ENCODE measurements at regions not wholly inside any gene's neighbourhood (a gene's known extent, or its start where the extent isn't known, plus 50 kb on each side); places are given as distances from the start of the nearest gene placed in this dataset.

DNA sequence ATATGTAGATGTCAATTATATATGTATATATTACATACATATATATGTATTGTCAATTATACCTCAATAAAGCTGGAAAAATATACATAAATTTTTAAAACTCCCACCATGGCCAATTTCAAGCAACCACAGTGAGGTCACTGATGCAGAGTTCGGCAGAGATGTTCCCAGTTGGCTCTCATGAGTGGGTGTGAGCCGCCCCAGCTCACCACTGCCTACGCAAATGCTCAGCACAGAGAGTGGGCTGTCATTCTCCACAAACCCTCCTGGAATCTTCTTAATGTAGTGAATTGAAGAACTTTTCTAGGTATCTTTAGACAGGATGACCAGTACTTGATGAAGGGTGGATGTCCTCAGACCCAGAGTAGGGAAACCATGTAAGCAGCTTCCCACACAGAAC is 96.6 kb upstream of the TMEM45B start:
- intact Hi-C loops (cut with DNase I) = no loop called here
- no peak for DNase-seq (ENCODE audit: low spot score)

GRCh38 chr11:129720156-129720555 is 95.5 kb upstream of the TMEM45B start:
- DNase-seq (ENCODE audit: low spot score) = peak; percentile 30
- intact Hi-C loops (cut with DNase I) = no loop called here

DNA sequence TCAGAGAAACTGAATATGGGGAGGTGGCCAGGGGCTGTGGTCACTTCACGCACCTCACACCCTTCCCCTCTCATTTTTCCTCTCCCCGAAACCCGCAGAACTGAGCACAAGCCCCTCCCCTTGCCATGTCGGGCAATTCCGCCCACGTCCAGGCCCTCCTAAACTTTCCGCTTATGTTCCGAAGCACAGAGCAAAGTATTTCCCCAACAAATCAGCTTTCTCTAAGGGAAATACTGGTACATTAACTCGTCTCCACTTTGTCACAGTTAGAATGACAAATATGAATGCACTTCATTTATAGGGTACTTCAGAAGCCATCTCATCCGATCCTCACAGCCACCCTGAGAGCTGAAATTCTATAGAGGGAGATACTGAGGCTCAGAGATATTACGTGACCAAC is 94.7 kb upstream of the TMEM45B start:
- peak; percentile 64 for DNase-seq (ENCODE audit: low spot score)
- intact Hi-C loops (cut with DNase I) = no loop called here

GRCh38 chr11:129721685-129722084 is 94.0 kb upstream of the TMEM45B start:
- intact Hi-C loops (cut with DNase I) = no loop called here
- DNase-seq (ENCODE audit: low spot score) = peak; percentile 38

GRCh38 chr11:129722529-129722928 is 93.1 kb upstream of the TMEM45B start:
- intact Hi-C loops (cut with DNase I) = no loop called here
- peak; percentile 43 for DNase-seq (ENCODE audit: low spot score)

GRCh38 chr11:129723146-129723760 is 92.4 kb upstream of the TMEM45B start:
- peak; percentile 67 for DNase-seq (ENCODE audit: low spot score)
- intact Hi-C loops (cut with DNase I) = no loop called here

DNA sequence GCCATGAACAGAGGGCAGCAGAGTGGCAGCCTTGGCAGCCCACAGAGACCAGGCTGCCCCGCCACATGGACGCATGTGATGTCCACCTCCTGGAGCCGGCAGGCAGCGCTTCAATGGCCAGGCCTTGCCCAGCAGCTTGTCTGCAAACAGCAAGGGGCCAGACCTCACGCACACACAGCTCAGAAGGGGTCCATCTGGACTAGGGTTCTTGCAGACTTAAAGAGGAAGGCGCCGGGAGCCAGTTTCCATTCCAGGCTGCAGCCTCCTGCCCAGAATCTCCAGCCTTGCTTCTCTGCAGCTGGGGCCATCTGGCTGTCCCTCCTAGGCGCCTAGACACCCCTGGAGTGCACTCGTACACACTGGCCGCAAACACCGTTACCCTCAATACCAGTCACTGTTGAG is 91.9 kb upstream of the TMEM45B start:
- intact Hi-C loops (cut with DNase I) = no loop called here
- peak; percentile 58 for DNase-seq (ENCODE audit: low spot score)

- intact Hi-C loops (cut with DNase I) = no loop called here
- DNase-seq (ENCODE audit: low spot score) = no peak
These were observed 90.8 kb upstream of the TMEM45B start for GRCh38 chr11:129724866-129725265.

GRCh38 chr11:129726179-129726578 is 89.5 kb upstream of the TMEM45B start:
- DNase-seq (ENCODE audit: low spot score) = no peak
- intact Hi-C loops (cut with DNase I) = no loop called here

GRCh38 chr11:129728581-129728980 is 87.1 kb upstream of the TMEM45B start:
- DNase-seq (ENCODE audit: low spot score) = no peak
- intact Hi-C loops (cut with DNase I) = no loop called here

DNA sequence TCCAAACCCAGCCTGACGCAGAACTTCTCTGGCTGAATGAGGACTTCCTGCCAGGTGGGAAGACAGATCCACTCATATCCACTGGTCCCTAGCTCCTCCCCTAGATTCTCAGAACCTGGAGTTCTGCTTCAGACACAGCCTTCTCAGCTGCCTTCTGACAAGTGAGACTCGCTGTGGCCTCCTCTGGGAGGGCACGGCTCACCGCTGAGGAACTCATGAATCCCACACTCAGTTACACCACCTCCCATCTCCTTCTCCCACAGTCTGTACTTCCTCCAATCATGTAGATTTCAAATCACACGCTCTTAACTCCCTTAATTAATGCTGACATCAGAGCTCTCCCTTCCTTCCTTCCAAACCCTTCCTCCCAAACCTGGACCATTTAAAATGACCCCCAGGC is 86.4 kb upstream of the TMEM45B start:
- intact Hi-C loops (cut with DNase I) = no loop called here
- DNase-seq (ENCODE audit: low spot score) = peak; percentile 28

GRCh38 chr11:129729823-129730222 is 85.8 kb upstream of the TMEM45B start:
- intact Hi-C loops (cut with DNase I) = no loop called here
- no peak for DNase-seq (ENCODE audit: low spot score)

DNA sequence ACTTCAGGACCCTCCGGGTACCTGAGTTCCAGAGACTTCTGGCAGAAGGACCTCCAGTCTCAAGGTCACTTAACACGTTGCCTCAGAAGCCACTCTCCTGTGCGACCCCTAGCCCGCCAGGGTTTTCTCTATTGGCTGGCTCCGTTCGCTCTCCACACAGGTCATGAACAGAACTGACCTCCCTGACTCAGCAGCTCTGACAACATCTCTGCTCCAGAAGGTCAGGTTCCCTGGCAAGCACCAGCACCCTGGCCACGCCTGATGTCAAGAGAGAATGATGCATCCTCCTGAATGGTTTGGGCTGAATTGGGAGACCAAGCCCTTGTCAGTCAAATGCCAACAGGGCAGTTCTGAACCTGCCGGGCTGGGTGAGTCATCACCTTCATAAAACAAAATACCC is 84.3 kb upstream of the TMEM45B start:
- intact Hi-C loops (cut with DNase I) = no loop called here
- no peak for DNase-seq (ENCODE audit: low spot score)

DNA sequence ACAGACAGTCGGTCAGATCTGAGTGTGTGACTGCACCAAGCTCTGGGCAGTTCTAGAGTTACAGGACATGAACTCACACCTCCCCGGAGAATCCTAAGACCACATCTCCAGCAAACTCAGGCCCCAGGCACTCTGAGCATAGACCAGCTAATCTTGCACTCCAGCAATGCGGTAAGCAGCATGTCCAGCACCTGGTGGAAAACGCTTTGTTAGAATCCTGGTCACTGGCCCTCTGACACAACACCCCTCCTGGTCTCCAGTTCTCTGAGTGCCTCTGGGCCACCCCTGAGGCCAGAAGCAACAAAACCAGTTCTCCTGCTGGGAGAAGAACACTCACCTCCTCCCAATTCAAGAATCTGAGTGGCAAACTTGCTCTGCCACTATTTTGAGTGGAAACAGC is 82.7 kb upstream of the TMEM45B start:
- intact Hi-C loops (cut with DNase I) = no loop called here
- no peak for DNase-seq (ENCODE audit: low spot score)

DNA sequence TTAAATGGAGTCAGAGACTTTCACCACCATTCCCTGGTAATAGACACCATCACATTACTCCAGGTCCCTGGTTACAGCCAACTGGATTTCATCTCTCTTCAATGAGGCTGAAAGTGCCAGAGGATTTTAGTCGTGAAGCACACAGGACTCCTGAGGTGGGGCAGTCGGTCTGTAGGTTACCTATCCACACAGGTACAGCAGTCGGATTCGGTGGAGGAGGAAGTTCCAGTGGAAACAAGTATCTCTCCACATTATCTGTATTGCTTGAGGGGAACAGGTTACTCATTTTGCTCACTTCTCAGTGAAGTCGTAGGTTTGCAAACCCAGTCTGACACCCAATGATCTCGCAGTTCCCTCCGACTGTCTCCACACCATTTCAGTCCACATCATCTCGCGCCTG is 82.3 kb upstream of the TMEM45B start:
- no peak for DNase-seq (ENCODE audit: low spot score)
- intact Hi-C loops (cut with DNase I) = no loop called here

DNA sequence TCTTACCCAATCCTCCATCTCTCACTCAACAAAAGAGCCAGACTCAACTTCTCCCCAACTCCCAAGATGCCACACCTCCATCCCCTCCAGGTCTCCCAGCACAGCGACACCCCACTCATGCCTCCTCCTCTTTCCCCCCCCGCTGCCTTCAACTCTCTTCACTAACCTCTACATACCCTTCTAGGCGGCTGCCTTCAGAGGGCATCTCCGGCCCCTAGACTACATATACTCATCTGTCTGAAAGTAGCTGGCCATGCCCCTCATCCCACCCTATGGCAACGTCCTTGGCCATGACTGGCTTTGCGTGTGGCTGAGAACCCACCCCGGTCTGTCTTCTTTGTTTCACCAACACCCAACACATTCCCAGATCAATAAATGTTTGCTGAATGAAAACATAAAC is 81.7 kb upstream of the TMEM45B start:
- intact Hi-C loops (cut with DNase I) = no loop called here
- DNase-seq (ENCODE audit: low spot score) = no peak

- intact Hi-C loops (cut with DNase I) = loop anchor here in 1 of 2 donors (5.0 kb wide), 1 partner anchor 803 kb away; no protein-coding TSS in a partner anchor
- no peak for DNase-seq (ENCODE audit: low spot score)
These were observed 81.0 kb upstream of the TMEM45B start for GRCh38 chr11:129734654-129735053.

DNA sequence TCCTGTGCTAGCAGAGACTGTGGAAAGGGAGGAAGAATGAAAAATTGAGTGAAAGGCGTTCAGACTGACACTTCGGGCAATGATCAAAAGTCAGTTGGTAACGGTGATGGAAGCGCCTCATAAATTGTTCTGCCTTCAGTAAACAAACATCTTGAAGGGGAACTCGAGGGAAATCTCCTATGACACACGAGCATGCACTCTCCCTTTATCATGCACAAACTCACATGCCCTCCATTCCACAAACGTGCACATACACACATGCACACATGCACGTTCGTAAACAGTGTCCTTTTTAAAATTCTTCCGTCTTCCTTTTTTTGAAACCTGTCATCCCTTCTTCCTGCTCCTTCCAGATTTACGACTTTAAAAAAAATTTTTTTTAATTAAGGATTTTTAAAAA is 77.8 kb upstream of the TMEM45B start:
- intact Hi-C loops (cut with DNase I) = loop anchor here in 1 of 2 donors (5.0 kb wide), 1 partner anchor 799 kb away; no protein-coding TSS in a partner anchor
- no peak for DNase-seq (ENCODE audit: low spot score)

DNA sequence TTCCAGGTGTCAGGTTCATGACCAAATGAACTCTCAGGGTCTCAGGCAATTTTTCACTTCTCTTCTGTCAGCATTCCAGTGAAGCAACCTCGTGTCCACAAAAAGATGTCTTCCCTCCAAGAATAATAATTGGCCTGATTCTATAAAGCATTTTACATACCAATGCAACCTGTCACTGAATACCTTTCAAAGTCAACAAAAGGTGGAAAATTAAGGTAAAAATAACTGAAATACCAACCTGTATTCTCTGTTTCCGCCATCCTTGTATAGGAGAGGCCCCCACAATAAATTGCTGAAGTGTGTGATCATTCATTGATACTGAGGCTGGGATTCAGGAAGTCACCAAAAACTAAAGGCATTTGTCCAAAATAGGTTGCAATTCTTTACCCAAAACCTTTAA is 77.4 kb upstream of the TMEM45B start:
- DNase-seq (ENCODE audit: low spot score) = no peak
- intact Hi-C loops (cut with DNase I) = loop anchor here in 1 of 2 donors (5.0 kb wide), 1 partner anchor 799 kb away; no protein-coding TSS in a partner anchor

DNA sequence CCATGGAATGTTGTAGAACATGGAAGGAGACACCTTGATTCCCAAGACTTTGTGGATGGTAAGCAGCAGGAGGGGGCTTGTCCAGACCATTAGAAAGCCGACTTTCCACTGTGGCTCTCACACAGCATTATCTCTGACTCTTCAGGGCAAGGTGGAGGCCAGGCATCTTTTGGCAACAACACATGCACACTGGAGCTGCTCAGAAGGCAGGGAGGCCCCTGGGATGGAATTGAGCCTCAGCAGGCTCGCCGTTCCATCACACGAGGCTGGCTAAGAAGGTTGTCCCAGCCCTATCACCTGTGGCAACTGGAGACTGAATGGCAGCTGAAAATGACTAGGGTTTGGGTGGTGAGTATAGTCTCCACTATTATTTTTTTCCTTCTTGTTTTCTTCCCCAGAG is 76.3 kb upstream of the TMEM45B start:
- DNase-seq (ENCODE audit: low spot score) = no peak
- intact Hi-C loops (cut with DNase I) = loop anchor here in 1 of 2 donors (5.0 kb wide), 1 partner anchor 798 kb away; no protein-coding TSS in a partner anchor

DNA sequence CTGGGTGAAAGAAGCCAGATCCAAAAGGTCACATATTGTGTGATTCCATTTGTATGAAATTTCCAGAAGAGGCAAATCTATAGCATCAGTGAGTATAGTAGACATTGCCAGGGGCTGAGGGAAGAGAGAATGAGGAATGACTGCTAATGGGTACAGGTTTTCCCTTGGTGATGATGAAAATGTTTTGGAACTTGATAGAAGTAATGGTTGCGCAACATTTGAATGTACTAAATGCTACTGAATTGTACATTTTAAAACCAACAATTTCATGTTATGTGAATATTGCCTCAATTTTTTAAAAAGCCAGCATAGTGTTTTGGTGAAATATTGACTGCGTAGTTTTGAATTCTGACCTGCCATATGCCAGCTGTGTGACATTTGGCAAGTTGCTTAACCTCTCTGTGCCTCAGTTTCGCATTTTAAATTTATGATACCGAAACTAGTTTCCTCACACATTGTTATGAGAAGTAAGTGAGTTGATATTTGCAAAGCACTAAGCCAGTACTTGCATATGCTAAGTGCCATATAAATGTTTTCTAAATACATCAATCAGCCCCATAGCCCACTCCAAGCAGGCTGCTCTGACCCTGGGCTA is 75.4 kb upstream of the TMEM45B start:
- intact Hi-C loops (cut with DNase I) = no loop called here

More for the DNA sequence above, 75.4 kb upstream of the TMEM45B start:
- no peak for DNase-seq (ENCODE audit: low spot score)

Data from posterior vena cava (tissue), 2 donors.